Progenitor cell of endocrine pancreas (in vitro differentiated cells): ENCODE measurements at regions not wholly inside any gene's neighbourhood (a gene's known extent, or its start where the extent isn't known, plus 50 kb on each side); places are given as distances from the start of the nearest gene placed in this dataset.

ENCODE experiments used
- DNase-seq: peaks from one replicate; pipeline ENCODE4 v3.0.0; 2021; ENCODE audit warnings: low spot score; ENCODE audit not compliant: unreplicated experiment
- H3K27ac Mint-ChIP-seq: 2 replicates; pipeline ENCODE4 v1.8.0; 2021; ENCODE audit warnings: mild to moderate bottlenecking, moderate library complexity, mixed read lengths
- H3K27me3 Mint-ChIP-seq: 2 replicates; pipeline ENCODE4 v1.8.0; 2021; ENCODE audit warnings: mixed read lengths
- H3K36me3 Mint-ChIP-seq: 2 replicates; pipeline ENCODE4 v1.8.0; 2022; ENCODE audit warnings: mixed read lengths; ENCODE audit not compliant: insufficient read depth
- H3K4me1 Mint-ChIP-seq: 2 replicates; pipeline ENCODE4 v1.8.0; 2021; ENCODE audit warnings: low read depth, mixed read lengths
- H3K4me3 Mint-ChIP-seq: 2 replicates; pipeline ENCODE4 v1.8.0; 2021; ENCODE audit warnings: low read depth, mild to moderate bottlenecking, moderate library complexity, mixed read lengths
- H3K9me3 Mint-ChIP-seq: 2 replicates; pipeline ENCODE4 v1.8.0; 2021; ENCODE audit warnings: low read depth, mixed read lengths
- CTCF ChIP-seq: fragments of 200-600 bp; sonication (generic); IDR thresholded peaks from one replicate; pipeline ENCODE4 v1.5.0; 2021; ENCODE audit warnings: antibody characterized with exemption, mild to moderate bottlenecking; ENCODE audit not compliant: unreplicated experiment

- Mint-ChIP-seq H3K36me3 (no peaks in the 10 kb centered on the region), H3K27me3 (no peaks in the 10 kb centered on the region), H3K4me1 (no peaks in the 10 kb centered on the region), H3K27ac (no peak overlapping the region), H3K9me3 (no peaks in the 10 kb centered on the region), H3K4me3 (no peak overlapping the region)
- DNase-seq = no peak
- no peak for TF ChIP-seq CTCF
Measured at GRCh38 chr3:98651780-98652077, 58.3 kb upstream of the CPOX start.

GRCh38 chr3:98655666-98656065 lies 62.3 kb upstream of the CPOX start:
- no peak overlapping the region for H3K27ac Mint-ChIP-seq
- no peak for TF ChIP-seq CTCF
- no peak for DNase-seq
- H3K4me1 Mint-ChIP-seq = peaks cover 4% of the 10 kb centered on the region
- H3K4me3 Mint-ChIP-seq = no peak overlapping the region
- H3K36me3 Mint-ChIP-seq = peaks cover 1% of the 10 kb centered on the region
- H3K27me3 Mint-ChIP-seq = peaks cover 16% of the 10 kb centered on the region
- H3K9me3 Mint-ChIP-seq = peaks cover 4% of the 10 kb centered on the region

- Mint-ChIP-seq H3K9me3 (peaks cover 4% of the 10 kb centered on the region), H3K36me3 (peaks cover 1% of the 10 kb centered on the region), H3K27ac (no peak overlapping the region), H3K27me3 (peaks cover 16% of the 10 kb centered on the region), H3K4me1 (peaks cover 4% of the 10 kb centered on the region), H3K4me3 (peak overlapping the region; percentile 55)
- DNase-seq = peak; percentile 21
- TF ChIP-seq CTCF = peak; percentile 47
Measured at GRCh38 chr3:98657457-98657856, 64.0 kb upstream of the CPOX start.

- peaks cover 2% of the 10 kb centered on the region for H3K4me1 Mint-ChIP-seq
- no peak overlapping the region for H3K4me3 Mint-ChIP-seq
- DNase-seq = no peak
- peaks cover 1% of the 10 kb centered on the region for H3K36me3 Mint-ChIP-seq
- no peak overlapping the region for H3K27ac Mint-ChIP-seq
- H3K27me3 Mint-ChIP-seq = peaks cover 14% of the 10 kb centered on the region
- H3K9me3 Mint-ChIP-seq = peaks cover 4% of the 10 kb centered on the region
- no peak for TF ChIP-seq CTCF
Measured at GRCh38 chr3:98662699-98663098, 69.3 kb upstream of the CPOX start.

- H3K27me3 Mint-ChIP-seq = no peaks in the 10 kb centered on the region
- H3K4me3 Mint-ChIP-seq = no peak overlapping the region
- H3K27ac Mint-ChIP-seq = peak overlapping the region; percentile 91
- peaks cover 15% of the 10 kb centered on the region for H3K4me1 Mint-ChIP-seq
- TF ChIP-seq CTCF = no peak
- H3K36me3 Mint-ChIP-seq = no peaks in the 10 kb centered on the region
- H3K9me3 Mint-ChIP-seq = peaks cover 7% of the 10 kb centered on the region
- DNase-seq = no peak
Measured at GRCh38 chr3:98670020-98670419, 76.6 kb upstream of the CPOX start.

GRCh38 chr3:98679986-98680385 lies 83.2 kb upstream of the ST3GAL6 start:
- Mint-ChIP-seq H3K36me3 (peaks cover 11% of the 10 kb centered on the region), H3K9me3 (peaks cover 31% of the 10 kb centered on the region), H3K27me3 (no peaks in the 10 kb centered on the region), H3K4me1 (peaks cover 10% of the 10 kb centered on the region), H3K27ac (no peak overlapping the region), H3K4me3 (no peak overlapping the region)
- DNase-seq = no peak
- no peak for TF ChIP-seq CTCF
